Middle frontal gyrus (tissue), 1 donor: ENCODE measurements at regions not wholly inside any gene's neighbourhood (a gene's known extent, or its start where the extent isn't known, plus 50 kb on each side); places are given as distances from the start of the nearest gene placed in this dataset.

ENCODE experiments used
- DNase-seq: peaks from one replicate; pipeline ENCODE4 v3.0.0-alpha.2; 2015; ENCODE audit warnings: low spot score; ENCODE audit errors: extremely low spot score

DNA sequence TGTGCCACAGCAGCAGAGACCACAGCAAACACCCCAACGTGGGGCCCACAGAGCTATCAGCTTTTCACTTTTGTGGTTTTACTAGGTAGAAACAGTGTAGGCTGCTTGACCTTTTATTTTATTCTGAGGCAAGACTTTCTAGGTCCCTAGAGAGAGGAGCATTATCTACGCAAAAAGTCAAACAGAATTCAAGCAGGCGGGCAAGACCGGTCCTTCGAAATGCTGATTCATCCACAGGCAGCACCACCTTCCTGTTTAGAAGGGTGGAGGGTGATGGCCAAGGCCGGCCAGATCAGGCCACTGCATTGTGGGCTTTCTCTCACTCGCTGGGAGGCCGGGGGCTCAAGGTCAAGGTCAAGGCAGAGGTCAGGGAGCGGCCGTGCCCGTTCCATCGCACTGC is 573.0 kb downstream of the GALR1 start:
- no peak for DNase-seq

DNA sequence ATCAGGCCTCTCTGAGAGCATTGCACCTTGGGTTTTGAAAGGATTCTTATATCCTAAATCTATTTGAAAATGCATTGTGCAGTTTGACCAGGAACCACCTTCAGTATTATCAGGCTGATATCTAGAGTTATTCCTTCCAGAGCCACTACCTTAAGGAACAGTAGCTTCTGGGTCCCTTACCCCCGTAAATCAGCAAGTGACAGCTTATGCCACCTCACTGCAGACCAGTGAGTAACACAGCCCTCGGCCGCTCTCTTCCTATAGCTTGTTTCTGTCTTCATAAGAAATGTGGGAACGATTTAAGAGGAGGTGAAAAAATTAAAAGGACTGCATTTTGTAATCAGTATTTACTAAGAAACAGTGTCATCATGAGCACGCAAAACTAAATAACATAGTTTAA is 584.2 kb downstream of the GALR1 start:
- DNase-seq = no peak

DNA sequence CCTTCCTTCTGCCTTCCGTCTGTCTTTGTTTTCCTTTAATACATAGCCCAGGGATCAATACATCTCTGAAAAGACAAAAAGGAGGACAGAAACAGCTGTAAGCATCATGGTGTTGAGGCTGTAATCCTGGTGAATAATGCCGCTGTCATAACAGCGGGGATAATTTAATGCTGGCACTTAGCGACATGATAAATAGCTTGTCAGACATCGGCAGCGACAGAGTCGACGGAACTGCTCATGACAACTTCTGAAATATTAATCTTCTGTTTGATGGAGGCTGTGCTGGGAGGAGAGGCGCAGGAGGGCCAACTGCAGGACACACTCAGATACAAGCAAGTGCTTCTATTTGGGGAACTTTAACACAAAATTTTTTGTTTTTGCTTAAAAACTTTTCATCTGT is 602.2 kb downstream of the GALR1 start:
- no peak for DNase-seq

DNA sequence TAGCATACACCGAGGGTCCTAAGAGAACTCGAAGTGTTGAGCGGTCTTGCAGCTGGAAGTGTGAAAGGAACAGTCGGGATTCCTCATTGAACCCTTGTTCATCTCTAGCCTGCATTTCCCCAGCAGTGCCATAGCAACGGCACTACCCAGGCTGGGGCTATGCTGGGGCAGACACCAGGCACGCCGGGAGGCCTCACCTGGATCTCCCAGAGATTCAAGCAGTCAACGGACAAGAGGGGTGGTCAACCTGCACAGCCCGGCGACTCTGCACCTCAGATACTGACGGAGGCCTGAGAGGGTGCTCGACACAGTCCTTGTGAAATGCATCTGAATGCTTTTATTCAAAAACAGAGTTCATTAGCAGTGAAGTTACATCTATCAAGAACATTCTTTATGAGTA is 604.2 kb downstream of the GALR1 start:
- DNase-seq = no peak

DNA sequence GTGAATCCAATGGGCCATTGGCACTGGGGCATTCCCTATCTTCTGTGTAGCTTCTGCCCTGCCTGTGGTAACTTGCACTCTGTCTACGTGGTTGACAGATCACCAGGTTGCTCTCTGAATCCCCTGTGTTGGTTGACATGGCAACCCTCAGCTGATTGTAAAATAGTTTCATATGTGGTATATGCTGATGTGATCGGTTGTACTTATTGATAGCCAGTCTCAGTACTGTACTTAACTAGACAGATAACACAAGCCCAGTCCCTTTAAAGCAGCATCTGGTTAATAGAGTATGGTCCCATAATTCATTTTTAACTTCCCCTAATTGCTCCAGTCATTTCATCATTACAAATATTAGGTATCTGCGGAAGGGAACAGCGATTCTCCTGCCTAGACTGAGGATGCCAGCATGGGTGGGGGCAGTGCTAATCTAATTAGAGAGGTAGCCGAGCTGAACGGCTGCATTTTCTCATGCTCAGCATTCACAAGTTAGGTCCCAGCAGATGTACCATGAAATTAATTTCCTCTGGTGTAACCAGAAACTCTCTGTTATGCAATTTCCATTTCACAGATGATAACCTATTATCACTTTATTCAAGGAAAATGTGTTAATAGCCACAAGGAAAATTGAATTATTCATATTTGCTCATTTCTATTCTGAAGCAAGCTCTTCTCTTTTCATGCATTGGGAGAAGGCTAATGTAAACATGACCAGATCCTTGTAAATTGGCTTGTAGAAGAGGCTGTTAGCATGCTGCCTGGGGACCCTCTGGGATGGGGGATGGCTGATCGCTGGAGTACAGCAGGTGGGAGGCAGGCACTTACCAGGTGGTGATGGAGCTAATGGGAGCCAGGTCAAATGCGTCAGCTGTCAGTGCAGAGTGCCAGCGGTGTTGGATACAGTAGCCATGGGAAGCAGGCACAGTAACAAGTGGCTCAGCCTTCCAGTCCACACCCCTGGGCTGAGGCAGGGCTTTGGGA is 608.3 kb downstream of the GALR1 start:
- DNase-seq = no peak

GRCh38 chr18:77859634-77860033 is 610.0 kb downstream of the GALR1 start:
- no peak for DNase-seq

DNA sequence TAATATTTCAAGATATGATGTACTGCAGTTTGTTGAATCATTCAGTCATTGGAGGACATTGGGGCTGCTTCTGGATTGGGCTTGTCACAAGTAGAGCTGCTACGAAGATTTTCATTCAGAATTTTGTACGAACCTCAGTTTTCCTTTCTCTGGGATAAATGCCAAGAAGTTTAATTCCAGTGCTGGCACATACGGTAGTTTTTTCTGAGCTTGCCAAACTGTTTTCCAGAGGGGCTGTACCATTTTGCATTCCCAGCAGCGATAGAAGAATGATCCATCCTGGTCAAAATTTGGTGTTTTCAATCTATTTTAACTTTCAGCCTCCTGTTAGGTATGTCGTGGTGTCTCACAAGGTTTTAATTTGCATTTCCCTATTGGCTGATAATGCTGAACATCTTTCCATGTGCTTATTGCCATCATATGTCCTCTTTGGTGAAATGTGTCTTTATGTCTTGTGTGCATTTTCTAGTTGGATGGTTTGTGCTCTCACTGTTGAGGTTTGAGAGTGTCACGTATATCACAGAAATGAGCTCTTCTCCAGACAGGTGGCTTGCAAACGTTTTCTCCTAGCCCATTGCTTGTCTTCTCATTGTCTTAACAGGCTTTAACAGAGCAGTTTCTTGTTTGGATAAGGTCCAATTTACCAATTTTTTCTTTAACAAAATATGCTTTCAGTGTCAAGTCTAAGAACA is 612.6 kb downstream of the GALR1 start:
- DNase-seq = no peak

DNA sequence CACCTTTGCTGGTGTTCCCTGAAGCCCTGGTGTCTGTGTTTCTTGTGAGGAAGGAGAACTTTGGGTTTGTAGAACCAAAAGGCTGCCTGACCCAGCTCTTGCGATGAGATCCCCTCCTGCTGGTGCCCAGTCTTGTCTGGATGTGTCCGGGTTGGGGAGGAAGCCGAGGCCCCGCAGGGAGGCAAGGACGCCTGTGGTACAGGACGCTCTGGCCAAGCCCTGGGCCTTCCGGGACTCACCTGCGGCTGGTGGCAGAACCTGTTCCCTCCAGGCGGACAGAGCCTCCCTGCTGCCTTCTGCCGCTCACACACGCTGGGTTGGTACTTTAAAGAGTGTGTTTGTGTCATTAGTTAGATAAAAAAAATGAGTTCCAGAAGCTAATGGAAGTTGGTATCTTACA is 616.2 kb downstream of the GALR1 start:
- DNase-seq = no peak

GRCh38 chr18:77866351-77866750 is 616.7 kb downstream of the GALR1 start:
- DNase-seq = no peak

- DNase-seq = no peak
These were observed 620.6 kb downstream of the GALR1 start for GRCh38 chr18:77870199-77870598.

DNA sequence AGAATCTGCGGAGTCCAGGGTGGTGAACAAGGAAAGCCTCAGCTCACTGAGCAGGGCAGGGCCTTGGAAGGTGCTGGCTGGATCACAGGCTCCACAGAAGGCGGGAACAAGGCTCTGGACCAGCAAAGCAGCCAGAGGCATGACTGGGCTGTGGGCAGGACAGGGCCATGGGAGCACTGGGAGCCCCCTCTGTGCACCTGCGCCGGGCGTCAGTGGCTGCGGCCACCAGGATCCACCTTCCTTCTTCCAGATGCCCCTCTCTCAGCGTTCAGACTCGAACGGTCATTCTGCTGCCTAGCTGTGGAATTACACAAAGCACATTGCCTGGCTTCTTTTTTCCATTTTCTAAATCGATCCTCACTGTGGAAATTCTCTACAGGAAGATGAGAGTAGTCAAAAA is 621.2 kb downstream of the GALR1 start:
- DNase-seq = no peak

DNA sequence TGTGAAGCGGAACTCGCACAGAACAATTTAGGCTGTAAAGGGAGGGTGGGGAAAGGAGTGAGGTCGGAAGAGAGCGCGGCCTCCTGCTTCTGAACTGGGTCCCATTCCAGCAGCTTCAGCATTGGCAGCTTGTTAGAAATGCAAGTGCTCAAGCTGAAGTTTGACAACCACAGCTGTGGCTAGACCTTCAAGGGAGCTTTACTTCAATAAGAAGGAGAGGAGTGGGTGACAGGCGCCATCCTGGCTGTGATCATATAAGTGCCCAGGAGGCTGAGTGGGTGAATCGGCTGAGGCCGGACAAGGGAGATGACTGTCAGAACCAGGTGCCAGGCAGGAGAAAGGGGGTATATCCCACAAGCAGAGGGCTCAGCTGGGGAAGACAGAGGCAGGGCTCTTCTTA is 622.5 kb downstream of the GALR1 start:
- no peak for DNase-seq

DNA sequence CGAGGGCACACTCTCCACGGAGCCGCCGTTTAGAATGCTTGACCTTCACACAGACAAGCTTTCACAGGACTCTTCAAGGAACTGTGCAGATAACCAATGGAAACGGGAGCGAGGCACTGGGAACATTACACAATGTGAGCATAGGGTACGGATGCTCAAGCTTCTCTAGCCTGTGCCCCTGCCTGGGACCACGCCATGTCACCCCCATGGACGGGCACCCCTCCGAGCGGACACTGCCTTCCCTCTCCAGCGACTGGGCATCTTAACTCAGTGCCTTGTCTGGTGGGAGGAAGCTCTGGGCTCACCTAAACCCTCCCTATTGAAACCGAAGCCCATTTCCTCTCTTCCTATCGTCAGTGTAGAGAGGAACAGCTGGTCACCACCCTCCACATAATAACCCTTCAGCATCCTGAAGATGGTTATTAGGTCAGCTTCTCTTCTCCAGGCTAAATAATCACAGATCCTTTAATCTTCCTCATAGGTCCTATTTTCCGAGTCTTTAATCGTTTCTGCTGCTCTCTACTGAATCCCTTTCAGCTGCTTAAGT is 626.7 kb downstream of the GALR1 start:
- DNase-seq = no peak

DNA sequence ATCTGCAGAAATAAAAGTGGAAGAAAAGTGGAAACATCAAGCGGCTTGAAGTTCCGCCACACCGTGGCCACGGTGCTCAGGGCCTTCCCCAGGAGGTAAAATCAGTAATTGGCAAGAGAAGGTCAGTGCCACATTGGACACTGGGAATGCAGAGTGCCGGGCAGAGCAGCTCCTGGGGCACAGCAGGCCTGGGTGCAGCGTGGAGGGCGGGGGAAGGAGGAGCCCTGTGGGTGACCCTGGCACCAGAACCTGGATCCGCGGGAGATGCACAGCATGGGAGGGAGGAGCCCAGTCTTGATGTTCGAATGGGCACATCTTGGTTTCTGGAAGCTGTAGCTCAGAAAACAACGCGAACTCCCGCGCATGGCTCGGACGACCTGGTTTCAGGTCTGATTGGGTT is 630.2 kb downstream of the GALR1 start:
- no peak for DNase-seq

DNA sequence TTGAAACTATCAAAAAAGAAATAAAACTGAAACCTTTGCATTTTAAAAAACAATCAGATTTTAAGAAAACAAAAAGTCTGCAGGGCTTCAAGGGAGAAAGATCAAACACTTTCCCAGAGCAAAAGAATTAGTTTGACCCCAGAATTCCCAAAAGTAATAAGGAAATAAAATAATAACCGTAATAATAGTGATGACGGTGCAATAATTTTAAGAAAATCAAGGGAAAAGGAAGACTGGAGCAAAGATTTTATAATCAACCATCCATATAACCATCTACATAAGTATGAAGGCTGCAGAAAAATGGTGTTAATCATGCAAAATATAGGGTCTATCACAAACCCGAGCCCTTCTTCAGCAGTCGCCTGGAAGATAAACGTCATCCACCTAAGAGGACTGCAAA is 634.8 kb downstream of the GALR1 start:
- no peak for DNase-seq

DNA sequence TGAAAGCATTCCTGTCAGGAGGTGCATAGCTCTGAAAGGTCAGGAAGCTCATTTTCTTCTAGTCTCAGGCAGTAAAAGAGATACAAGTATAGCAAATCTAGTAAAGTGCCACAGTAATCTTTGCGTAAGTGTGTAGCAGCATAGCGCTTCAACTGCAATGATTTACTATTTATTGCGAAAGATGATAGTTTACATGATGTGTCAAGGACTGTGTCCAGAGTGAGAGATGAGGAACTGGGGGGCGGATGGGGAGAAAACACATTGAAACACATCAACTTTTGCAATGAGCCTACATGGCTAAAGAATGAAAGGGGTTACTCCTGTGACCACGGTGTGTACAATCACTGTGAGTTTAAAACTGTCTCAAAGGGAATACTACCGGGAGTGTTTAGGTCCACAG is 644.4 kb downstream of the GALR1 start:
- no peak for DNase-seq

DNA sequence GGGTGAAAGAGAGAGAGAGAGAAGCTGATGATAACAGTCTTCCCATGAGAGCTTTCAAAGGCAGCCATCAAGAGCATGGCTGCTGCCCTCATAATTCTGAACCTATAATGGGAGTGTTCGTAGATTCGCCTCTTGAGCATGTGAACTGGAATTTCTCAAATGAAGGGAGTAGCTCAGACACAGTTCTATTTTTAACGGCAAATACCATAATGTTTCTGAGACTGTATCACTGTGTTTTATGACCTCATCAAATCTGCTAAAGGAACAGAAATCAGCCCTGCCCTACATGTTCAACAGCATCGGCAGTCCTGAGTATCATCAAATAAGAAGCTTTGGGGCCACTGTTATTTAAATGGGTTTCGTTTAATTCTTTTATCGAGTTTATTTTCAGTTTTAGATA is 645.6 kb downstream of the GALR1 start:
- no peak for DNase-seq

DNA sequence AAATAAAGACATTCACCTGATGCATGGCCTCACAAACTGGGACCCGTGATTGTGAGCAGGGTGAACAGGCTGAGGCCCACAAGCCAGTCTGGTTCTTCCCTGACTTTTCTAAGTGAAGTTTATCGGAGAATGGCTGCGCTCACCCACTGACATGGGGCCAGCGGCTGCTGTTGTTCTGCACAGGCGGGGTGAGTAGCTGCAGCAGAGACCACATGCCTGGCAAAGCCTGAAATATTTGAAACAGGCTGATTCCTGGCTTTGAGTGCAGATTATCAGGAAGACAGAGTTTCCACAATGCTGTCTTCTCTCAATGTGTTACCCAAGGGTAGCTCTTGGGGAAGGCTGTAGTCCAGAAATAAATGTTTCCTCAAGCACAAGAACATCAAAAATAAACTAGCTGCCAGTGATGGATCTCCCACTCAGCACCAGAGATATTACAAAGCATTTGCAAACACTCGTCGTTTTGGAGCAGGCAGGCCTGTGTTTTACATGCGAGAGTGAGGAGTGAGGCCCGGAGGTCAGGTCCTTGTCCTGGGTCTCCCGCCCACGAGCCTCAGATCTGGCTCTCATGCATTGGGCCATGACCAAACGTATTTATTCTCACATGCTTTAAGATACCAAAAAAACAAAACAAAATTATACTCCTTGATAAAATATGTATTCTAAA is 647.1 kb downstream of the GALR1 start:
- no peak for DNase-seq

DNA sequence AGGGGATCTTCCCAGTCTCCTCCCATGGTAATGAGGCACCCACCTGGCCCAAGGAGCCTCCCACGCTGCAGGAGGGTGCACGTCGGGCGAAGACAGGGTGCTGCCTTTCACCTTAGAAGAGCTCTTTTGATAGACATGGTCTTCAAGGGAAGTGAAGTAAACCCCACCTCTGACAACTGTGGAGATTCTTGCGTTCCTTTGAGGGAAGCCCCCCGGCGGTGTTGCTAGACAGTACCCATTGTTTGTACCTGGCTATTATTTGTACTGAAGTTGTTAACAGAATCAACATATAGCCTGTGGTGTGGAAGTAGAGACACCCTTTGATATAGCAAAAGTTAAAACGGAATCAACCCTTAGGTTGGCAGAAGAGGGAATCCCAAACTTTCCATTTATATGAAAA is 648.0 kb downstream of the GALR1 start:
- DNase-seq = no peak

- no peak for DNase-seq
These were observed 650.5 kb downstream of the GALR1 start for GRCh38 chr18:77899972-77900754.

DNA sequence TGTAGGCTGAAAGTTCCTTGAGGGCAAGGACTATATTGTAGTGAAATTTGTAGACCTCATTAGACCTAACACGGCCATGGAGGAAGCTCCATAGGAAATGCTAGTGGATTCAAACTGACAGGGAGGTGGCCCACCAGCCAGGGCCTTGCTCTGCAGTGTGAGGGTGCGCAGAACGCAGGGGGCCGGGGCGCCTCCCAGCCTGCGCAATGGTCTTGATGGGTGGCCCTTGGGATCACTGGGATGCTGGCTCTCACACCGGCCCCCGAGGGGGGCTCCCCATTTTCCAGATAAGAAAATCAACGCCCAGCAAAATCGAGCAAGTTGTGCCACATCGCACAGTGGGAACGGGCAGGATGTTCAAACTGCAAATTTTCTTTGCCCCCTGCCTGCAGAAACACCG is 655.4 kb downstream of the GALR1 start:
- DNase-seq = no peak
